GM18511 (cell line): ENCODE measurements at regions not wholly inside any gene's neighbourhood (a gene's known extent, or its start where the extent isn't known, plus 50 kb on each side); places are given as distances from the start of the nearest gene placed in this dataset.
"Not testable (repeated sequence)": the region's sequence is repeated elsewhere in the genome, so short reads cannot be mapped to it uniquely, and the experiment has no call there.

Experiments used
- ATAC-seq: cut with Tn5 transposase; IDR thresholded peaks from one replicate; pipeline ENCODE4 v1.9.1; 2021; ENCODE audit warnings: mild to moderate bottlenecking, moderate library complexity; ENCODE audit not compliant: unreplicated experiment

DNA sequence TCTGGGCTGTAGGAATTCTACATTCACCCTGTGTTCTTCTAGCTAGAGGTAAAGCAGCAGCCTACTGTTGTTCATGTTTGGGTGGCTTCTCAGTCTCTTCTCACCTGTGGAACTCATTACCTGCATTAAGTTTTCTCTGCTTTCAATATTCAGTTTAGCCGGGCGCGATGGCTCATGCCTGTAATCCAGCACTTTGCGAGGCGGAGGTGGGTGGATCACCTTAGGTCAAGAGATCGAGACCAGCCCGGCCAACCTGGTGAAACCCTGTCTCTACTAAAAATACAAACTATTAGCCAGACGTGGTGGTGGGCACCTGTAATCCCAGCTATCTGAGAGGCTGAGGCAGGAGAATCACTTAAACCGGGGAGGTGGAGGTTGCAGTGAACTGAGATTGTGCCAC is 139.8 kb upstream of the UBE2E3 start:
- ATAC-seq = no peak

DNA sequence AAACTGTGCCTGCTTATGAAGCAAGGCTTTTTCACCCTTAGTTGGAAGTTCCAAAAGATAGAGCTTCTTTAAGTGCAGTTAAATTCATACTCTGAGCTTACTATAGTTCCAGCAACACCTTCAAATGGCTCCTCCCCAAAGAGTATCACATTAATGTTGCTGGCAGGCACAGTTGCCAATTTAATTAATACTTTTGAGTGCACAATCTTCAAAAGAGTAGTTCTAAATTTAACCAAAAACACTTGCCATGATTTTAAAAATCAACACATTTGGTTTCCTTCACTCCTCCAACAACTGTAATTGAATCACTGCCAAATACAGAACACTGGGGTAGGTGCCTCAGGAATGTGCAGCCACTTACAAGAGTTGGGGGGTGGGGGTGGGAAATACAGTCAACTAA is 150.6 kb upstream of the UBE2E3 start:
- ATAC-seq = no peak

DNA sequence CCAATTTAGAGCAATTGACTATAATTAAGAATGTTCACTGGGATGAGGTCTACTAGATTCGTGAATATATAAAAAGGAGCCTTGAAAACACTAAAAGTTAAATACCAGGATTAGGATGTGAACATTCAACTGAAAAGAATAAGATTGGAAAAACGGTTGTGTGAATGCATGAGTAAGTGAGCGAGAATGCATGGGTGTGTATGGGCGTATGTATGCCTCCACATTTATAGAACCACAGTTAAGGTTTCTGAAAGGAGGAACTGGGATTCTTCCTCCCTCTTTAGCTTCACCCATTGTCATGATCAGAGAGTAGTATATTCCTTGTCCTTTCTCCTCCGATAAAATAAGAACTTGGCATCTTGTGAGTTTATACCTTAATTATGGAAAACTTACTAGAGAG is 151.1 kb upstream of the UBE2E3 start:
- ATAC-seq = no peak

DNA sequence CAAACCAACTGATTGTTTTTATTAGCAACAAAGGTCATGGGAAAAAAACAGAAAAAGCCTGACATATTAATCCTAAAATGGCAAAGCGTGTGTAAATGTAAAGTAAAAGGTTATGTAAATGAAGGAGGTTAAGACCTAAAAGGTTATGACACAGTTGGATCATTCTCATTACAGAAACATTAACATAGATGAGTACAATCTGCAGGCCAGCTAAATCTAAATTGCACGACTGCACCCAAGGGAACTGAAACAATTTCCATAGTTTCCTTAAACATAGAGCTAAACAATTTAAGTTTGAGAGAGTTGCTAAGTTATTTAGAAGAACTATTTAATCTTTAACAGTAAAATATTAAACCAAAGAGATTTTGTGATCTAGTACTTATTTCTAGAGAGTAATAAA is 151.6 kb upstream of the UBE2E3 start:
- no peak for ATAC-seq

DNA sequence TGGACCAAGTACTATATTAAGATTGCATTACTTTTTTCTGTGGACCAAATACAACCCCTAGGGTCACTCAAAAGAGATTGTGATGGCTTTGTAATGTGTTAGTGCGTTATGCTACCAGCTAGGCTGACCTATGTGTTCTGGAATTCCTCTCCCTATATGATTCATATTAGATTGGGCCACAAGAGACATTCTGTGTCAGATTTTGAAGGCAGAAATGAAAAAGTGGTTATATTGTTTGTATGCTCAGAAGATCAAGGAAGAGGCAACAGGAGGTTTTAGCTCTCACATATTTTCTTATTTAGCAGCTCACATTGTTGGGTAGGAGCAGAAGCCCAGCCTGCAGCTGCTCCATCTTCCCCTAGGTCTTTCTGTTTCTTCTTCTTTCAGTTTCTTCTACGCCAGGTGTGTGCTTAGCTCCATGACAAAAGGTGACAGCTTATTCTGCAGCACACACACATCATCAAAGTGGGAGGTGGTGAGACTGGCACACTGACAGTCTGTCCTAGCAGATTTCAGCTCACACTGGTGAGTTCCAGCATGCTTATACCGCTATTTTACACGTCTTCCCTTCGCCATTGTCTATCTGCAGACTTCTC is 156.8 kb upstream of the UBE2E3 start:
- ATAC-seq = no peak

DNA sequence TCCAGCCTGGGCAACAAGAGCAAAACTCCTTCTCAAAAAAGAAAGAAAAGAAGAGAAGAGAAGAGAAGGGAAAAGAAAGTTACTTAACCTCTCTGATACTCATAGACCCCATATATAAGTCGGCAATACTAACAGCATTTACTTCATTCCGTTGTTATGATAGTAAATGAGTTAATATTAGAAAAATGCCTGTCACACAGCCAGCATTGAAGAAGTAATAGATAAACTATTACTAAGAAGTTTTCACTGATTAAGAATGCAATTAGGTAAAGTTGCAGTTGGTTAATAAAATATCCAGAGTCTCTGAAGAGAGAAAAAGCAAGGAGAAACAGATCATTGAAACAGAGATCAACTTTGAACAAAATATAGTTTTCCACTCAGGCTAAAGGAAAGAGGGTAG is 161.3 kb upstream of the UBE2E3 start:
- ATAC-seq = no peak

DNA sequence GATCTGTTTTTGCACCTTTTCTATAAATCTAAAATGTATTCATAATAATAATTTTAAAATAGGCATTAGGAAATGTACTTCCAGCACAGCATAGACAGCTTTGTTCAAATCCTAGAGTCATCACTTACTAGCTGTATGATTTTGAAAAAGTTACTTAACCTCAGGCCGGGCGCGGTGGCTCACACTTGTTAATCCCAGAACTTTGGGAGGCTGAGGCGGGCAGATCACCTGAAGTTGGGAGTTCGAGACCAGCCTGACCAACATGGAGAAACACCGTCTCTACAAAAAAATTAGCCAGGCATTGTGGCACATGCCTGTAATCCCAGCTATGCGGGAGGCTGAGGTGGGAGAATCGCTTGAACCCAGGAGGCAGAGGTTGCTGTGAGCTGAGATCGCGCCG is 161.7 kb upstream of the UBE2E3 start:
- not testable (repeated sequence) for ATAC-seq

DNA sequence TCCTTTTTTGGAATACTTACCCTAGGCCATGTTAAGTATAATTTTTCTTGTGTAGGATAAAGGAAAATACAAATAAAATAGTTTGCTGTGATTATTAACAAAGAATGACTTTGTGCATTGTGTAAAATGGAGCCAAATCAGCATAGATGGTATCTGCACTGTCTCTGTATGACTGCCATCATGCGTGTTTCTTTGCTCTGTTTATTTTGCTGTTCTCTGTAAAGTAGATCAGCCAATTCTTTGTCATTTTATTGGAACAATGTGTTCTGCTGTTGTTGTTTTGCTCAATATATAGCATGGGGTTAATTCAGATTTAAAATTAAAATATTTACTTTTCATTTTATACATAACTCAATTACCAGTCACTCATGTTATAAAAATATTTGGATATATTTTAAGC is 181.3 kb upstream of the UBE2E3 start:
- ATAC-seq = no peak

DNA sequence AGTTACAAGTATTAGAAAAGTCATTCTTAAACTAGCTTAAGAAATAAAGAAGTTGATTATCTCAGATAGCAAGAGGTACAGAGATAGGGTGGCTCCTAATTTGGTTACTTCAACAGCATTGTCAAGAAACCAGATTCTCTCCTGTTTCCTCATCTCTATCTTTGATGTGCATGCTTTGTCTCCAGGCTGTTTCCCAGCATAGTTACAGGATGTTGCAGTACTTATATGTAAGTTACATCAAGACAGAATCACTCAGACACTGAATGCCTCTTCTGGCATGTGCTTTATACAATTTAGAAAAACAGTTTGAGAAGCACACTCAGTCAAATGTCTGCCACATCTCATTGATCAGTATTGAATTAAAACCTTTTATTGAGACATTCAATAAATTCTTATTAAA is 189.5 kb upstream of the UBE2E3 start:
- no peak for ATAC-seq

DNA sequence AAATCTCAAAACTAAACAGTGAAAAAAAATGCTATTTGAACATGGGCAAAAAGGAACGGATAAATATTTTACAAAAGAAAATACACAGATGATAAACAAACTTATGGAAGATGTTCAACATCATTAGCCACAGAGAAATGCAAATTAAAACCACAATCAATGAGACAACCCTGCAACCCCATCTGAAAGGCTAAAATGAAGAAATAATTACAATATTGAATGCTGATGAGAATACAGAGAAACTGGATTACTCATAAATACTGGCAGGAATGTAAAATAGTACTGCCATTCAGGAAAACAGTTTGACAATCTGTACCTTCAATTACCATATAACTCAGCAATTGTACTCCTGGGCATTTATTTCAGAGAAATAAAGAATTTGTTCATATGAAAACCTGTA is 193.1 kb upstream of the UBE2E3 start:
- ATAC-seq = no peak

DNA sequence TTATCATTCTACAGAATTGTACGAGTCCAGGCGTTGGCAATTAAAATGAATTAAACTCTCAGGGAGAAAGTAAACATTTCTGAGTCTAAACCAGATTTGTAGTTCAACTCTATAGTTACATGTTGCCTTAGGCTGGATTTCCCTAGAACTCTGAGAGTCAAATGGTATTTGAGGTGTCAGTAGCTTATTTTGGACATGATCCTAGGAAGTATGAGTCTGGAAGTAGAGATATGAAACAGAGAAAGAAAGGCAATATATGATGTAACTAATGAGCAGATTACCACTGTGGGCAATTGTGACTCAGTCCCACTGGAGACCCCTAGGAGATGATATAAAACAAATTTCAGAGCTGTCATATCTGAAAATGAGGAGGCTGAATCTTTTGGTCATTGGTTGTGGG is 199.1 kb upstream of the UBE2E3 start:
- no peak for ATAC-seq

DNA sequence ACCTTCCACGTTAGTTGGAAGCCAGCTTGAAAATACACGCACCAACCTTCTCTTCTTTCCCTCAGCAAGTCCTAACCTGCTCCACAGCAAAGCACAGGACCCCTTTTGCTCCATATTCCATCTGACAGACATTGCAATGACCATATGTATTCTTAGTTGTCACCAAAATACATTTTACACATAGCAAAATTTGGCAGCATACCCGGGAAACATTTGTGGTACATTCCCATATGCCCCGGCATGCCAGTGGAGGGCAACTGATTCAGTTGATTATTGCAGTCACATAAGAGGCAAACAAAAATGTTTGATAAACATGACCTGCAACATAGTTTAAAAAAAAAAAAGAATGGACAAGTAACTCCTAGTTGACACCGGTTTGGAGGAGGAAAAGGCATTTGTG is 202.1 kb upstream of the UBE2E3 start:
- no peak for ATAC-seq

DNA sequence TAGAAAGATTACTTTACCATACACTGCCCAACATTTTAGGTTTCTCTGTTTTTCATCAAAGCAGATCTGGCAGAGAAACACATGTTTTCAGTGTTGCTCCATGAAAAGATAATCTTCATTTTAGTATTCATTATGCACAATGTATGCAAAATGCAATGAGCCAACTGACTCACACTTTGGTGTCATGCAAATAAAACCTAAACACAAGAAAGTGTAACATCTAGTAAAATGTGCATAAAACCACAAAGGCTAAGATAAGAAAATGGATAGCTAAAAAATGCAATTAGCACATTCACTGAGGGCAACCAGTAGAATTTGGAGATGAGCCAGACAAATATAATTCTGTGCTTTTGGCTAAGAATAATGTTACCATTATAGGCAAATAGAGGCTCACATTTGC is 203.5 kb upstream of the UBE2E3 start:
- no peak for ATAC-seq

DNA sequence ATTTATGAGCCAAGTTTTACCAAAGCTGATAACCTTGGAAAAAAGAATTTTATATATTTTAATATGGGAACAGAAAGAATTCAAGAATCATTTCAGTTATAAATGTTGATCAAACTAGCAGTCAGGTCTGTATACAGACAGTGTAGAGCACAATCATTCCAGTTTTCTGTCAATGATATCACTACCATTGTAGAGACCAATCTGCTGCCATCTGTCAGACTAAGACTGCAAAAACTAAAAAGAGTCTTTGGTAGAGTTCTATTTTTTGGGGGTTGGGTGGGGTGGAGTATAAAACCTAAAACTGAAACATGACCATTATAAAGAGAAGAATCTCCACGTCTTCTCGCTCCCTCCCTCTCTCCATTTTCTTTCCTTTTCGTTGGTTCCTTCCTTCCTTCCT is 204.7 kb upstream of the UBE2E3 start:
- ATAC-seq = no peak

DNA sequence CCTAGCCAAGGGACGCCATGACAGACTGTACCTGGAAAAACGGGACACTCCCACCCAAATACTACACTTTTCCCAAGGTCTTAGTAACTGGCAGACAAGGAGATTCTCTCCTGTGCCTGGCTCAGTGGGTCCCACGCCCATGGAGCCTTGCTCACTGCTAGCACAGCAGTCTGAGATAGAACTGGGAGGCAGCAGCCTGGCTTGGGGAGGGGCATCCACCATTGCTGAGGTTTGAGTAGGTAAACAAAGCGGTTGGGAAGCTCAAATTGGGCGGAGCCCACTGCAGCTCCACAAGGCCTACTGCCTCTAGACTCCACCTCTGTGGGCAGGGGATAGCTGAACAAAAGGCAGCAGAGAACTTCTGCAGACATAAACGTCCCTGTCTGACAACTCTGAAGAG is 215.1 kb upstream of the UBE2E3 start:
- ATAC-seq = not testable (repeated sequence)

DNA sequence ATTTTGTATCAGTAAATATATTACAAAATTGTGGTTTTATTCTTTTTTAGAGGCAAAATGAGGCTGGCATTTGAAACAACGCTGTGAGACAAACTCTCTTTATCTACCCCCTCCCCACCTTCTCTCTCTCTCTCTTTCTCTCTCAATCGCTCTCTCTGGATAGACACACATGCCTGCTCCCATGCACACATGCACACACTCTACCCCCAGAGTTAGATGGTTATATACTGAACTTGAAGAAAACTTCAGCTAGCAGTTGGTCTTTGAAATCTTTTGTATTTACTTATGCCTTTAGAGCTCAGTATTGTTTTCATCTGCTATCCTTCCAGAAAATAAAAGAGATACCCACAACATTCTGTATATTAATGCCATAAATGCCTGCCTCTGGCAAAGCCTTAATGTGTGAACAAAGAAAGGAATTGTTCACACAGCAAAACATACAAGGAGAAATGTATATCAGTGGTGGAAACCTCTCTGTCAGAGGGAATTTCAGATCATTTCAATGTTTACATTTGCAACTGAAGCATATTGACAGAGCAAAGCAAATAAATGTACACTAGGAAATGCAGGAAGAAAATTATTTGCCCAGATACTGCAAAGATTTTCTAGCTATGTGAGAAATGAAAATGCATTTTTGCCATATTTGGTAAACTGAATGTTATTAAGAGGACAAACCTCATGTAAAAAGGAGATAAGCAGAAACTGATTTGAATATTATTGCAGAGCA is 217.0 kb upstream of the UBE2E3 start:
- no peak for ATAC-seq

DNA sequence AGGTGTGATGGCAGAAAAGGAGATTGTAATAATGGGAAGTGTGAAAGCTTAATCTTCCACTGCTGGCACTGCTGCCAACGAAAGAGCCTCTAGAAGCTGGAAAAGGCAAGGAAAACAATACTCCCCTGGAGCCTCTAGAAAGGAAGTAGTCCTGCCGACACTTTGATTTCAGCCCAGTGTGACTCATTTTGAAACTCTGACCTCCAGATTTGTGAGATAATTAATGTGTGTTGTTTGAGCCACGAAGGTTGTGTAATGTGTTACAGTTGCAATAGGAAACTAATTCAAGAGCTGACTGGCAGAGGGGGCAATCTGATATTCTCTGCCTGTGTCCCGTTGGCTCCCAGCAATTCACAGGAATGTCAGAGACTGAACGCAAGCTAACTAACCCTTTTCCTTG is 219.2 kb upstream of the UBE2E3 start:
- peak; percentile 63 for ATAC-seq

DNA sequence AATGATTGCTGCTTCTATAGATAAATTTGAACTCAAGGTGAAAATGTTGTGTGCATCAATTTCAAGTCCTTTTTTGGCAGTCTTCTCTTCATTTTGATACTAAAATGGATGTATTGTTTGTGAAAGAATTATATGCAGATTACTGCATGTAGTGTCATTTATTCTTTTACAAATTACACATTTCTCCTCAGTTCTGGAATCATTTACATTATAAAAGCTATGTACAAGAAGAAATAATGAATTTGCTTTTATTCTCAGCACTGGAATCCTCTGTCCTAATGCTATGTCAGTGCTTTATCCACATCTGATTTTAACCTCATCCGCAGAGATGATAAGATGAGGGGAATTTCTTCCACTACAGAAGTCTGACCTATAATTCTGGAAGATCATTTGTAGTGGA is 220.8 kb upstream of the UBE2E3 start:
- no peak for ATAC-seq

DNA sequence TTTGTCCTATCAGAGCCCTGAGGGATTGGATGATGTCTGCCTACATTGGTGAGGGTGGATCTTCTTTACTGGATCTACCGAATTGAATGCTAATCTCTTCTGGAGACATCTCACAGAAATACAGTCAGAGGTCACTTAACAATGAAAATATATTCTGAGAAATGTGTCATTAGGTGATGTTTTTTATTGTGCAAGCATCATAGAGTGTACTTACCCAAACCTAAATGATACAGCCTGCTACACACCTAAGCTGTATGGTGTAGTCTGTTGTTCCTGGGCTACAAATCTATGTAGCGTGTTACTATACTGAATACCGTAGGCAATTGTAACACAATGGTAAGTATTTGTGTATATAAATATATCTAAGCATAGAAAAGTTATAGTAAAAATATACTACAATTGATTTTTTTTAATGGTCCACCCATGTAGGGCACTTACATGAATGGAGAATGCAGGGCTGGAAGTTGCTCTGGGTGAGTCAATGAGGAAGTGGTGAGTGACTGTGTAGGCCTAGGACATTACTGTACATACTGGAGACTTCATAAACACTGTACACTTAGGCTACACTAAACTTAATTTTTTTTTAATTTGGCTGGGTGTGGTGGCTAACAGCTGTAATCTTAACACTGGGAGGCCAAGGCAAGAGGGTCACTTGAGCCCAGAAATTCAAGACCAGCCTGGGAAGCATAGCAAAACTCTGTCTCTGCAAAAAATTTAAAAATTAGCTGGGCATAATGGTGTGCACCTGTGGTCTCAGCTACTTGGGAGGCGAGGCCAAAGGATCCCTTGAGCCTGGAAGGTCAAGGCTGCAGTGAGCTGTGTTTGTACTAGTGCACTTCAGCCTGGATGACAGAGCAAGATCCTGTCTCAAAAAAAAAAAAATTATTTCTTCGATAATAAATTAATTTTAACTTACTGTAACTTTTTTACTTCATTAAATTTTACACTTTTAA is 226.3 kb upstream of the UBE2E3 start:
- no peak for ATAC-seq

DNA sequence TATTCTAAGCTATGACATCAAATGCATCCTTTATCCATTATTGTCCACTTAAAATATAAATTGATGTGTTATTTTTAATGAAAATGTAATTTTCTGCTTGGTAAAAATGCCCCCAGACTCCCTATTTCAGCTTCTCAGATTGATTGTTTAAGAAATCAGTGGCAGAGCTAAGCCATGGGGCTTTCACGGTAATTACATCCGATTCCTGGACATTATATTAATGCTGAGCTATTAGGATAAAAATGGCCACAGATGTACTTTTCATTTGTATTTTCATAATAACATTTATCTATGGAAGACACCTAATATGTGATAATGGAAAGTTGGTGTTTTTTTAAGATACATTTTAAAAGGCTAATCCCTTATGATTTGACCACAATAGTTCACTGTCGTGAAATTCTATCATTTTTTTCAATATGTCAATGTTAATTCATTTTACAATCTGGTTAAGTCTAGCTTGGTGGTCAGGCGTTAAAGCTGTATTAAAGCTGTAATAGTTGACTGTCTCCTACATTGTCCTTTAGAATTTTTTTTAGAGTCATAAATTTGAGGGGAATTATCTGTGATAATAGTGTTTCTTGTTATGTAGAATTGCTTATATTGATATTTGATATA is 229.0 kb upstream of the UBE2E3 start:
- no peak for ATAC-seq

DNA sequence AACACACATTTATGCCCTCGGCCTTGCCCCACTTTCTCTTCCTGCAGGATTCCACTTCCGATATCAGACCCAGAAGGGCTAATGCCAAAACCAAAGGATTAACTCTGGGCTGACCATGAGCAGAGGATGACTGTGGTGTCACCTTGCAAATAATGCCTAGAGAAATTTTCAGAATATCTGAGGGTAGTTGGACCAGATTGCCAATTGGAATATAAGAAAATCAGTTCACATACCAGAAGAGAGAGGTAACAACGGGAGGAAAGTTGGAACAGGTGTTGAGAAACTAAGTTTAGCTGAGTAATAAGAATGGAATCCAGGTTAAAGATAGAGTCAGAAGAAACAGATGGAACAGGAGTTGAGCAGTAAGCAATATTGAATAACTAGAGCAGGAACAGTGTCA is 232.7 kb upstream of the UBE2E3 start:
- ATAC-seq = no peak
